ENCODE measurements at regions not wholly inside any gene's neighbourhood (a gene's known extent, or its start where the extent isn't known, plus 50 kb on each side); places are given as distances from the start of the nearest gene placed in this dataset.

- DNase-seq: no peak
Measured at GRCh38 chr12:124633365-124634362, 66.3 kb upstream of the NCOR2 start.

GRCh38 chr12:124632519-124632984, 65.1 kb upstream of the NCOR2 start:
- DNase-seq: no peak

DNA sequence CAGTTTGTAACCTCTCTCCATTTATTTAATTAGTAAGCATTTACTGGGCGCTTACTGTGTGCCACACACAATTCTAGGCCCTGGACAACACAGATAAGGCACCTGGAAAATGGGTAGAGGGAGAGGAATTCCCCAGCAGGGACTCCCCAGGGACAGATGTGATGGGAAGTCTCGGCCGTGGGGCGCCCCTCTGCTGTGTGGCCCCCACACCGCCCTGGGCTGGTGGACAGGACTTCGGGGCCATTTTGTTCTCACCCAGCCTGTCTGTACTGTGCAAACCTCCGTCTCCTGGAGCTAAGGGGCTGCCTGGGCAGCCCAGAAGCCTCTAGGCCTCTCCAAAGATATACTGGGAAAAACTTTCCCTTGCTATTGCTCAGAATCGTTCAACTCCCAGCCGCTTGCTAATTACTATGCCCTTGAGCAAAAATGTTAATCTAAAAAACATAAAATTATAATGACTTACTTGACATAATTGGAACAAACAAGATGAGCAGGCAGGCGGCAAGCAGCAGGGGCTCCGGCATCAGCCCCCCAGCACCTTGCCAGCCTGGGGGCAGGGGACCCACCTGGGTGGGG, 64.4 kb upstream of the NCOR2 start:
- DNase-seq: no peak

DNA sequence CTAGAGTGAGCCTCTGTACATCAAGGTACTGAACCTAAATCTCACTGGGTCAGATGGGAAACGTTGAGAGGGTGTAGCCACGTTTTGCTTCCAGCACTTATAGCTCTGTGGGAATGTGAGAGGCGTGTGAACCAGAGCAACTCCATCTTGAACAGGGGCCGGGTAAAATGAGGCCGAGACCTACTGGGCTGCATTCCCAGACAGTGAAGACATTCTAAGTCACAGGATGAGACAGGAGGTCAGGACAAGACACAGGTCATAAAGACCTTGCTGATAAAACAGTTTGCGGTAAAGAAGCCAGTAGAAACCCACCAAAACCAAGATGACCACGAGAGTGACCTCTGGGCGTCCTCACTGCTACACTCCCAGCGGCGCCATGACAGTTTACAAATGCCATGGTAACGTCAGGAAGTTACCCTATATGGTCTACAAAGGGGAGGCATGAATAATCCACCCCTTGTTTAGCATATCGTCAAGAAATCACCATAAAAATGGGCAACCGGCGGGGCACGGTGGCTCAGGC, 63.4 kb upstream of the NCOR2 start:
- DNase-seq: no peak

- DNase-seq: no peak
Measured at GRCh38 chr12:124629789-124630480, 62.5 kb upstream of the NCOR2 start.

DNA sequence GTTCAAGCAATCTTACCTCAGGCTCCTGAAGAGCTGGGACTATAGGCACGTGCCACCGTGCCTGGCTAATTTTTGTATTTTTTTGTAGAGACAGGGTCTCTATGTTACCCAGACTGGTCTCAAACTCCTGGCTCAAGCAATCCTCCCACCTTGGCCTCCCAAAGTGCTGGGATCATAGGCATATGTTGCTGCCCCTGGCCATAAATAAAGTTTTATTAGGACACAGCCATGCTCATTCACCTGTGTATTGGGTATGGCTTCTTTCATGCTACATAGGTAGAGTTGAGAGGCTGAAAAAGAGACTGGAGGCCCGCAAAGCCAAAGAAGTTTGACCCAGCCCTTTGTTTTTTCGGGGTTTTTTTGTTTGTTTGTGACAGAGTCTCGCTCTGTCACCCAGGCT, 61.7 kb upstream of the NCOR2 start:
- no peak for DNase-seq

GRCh38 chr12:124627956-124628355, 60.5 kb upstream of the NCOR2 start:
- DNase-seq: no peak

- DNase-seq: no peak
Measured at GRCh38 chr12:124626971-124627411, 59.6 kb upstream of the NCOR2 start.

- DNase-seq: no peak
Measured at GRCh38 chr12:124625867-124626675, 58.7 kb upstream of the NCOR2 start.

DNA sequence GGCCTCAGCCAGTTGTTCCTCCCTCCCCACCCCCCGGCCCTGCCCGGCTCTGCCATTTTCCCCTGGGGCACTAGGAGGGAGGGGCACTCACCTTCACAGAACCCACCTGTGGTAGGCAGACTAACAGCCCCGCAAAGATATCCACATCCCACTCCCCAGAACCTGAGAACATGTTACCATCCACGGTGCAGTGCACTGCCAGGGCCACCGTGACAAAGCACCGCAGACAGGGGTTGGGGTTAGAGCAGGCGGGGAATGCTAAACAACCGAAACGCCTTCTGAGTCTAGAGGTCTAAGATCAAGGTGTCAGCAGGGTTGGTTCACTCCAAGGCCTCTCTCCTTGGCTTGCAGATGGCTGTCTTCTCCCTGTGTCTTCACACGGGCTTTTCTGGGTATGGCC, 57.4 kb upstream of the NCOR2 start:
- no peak for DNase-seq

DNA sequence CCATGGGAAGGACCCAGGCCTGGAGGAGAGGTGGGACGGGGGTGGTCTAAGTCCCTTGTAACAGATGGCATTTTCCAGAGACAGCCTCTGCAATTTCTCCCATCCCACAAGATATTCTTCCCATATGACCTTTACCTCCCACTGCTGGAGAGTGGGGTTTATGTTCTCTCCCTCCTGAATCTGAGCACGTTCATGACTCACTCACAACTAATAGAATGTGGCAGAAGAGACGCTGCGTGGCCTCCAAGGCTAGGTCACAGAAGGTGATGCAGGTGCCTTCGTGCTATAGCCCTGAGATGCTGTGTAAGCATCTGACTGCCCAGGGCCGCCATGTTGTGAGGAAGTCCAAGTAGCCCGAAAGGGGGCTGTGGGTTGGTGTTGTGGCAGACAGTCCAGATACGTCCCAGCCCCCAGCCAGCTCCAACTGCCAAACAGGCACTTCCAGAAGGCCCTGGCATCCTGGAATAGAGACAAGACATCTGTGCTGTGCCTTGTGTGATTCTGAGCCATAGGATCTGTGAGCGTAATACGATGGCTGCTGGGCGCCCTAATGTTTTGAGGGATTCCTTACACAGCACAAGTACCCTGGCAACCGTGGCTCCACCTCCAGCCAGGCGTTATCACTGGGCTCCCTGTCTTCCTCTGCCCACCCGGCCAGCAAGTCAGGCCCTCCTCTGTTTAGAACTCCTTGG, 56.1 kb upstream of the NCOR2 start:
- no peak for DNase-seq

GRCh38 chr12:124622764-124623163, 55.4 kb upstream of the NCOR2 start:
- no peak for DNase-seq

- DNase-seq: no peak
Measured at GRCh38 chr12:124622331-124622730, 54.9 kb upstream of the NCOR2 start.

DNA sequence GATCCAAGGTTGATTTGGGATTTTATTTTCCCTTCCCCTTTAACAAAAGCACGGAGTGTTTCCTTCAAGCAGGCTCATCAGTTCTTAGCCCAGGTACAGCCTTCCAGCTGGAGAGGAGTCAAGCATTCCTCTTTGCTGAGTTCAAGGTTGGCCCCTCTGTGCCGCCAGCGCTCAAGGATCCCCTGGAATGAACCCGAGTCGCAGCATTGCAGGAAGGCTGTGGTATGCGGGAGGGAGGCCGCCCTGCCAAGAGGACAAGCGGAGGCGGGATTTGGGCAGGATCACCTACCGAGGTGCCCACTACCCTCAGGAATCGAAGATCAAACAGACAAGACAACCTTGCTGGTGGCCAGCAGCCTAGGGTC, 53.9 kb upstream of the NCOR2 start:
- peak in 1 of 51 donors; percentile 39 for DNase-seq

GRCh38 chr12:124620606-124621295, 53.3 kb upstream of the NCOR2 start:
- DNase-seq: no peak

DNA sequence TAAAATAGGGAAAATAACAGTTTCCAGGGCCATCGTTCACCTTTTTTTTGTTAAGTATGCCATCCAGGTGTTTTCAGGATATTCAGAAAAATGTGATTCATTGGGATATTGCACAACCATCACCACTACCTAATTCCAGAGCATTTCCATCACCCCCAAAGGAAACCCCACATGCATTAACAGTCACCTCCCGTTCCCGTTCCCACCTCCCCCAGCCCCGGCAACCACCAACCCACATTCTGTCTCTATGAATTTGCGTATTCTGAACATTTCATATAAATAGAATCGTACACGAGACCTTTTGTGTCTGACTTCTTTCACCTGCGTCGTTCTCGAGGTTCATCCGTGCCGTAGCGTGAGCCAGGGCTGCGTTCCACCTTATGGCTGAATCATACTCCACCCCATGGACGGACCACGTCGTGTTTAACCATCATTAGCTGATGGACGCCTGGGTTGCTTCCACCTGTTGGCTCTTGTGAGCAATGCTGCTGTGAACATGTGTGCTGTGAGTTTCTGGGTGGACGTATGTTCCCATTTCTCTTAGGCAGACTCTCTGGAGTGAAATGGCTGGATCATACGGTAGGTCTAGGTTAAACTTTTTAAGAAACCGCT, 51.0 kb upstream of the NCOR2 start:
- no peak for DNase-seq

GRCh38 chr12:124617615-124618014, 50.2 kb upstream of the NCOR2 start:
- peak in 32 of 51 donors; percentile 9 to 73 (median 45) for DNase-seq

Measured in hypothalamus (tissue), 51 donors.